A673 (cell line): ENCODE measurements at regions not wholly inside any gene's neighbourhood (a gene's known extent, or its start where the extent isn't known, plus 50 kb on each side); places are given as distances from the start of the nearest gene placed in this dataset.

Experiments used
- BruUV-seq: library from RNA; stranded (reverse); fragments of 400-500 nt; replicated peaks from 2 replicates; lab custom pipeline; 2021; lab: Mats Ljungman, UMichigan
- CTCF ChIA-PET: fragments of 300-600 bp; sonication (Branson Sonifier 250); formaldehyde crosslinking; loops from one replicate; lab custom pipeline; 2022; ENCODE audit warnings: antibody characterized with exemption; lab: Charles Lee
- POLR2A ChIA-PET: fragments of 300-600 bp; sonication (Branson Sonifier 250); formaldehyde crosslinking; loops from one replicate; lab custom pipeline; 2022; ENCODE audit warnings: antibody characterized with exemption; ENCODE audit not compliant: low non-redundant PET; lab: Charles Lee
- DNase-seq: peaks from one replicate; pipeline ENCODE4 v3.0.0-alpha.2; 2015; ENCODE audit warnings: low spot score
- H3K27ac ChIP-seq: fragments of 200-600 bp; sonication (generic); 2 replicates; pipeline ENCODE4 v1.5.1; 2016; ENCODE audit warnings: mixed run types, low read depth, mild to moderate bottlenecking, mixed read lengths, antibody characterized with exemption, low read length; ENCODE audit not compliant: poor library complexity, severe bottlenecking
- H3K27me3 ChIP-seq: fragments of 200-600 bp; sonication (generic); replicated peaks from 2 replicates; pipeline ENCODE4 v1.6.1; 2017; ENCODE audit warnings: mixed run types, low read depth, mild to moderate bottlenecking, mixed read lengths, antibody characterized with exemption, low read length; ENCODE audit not compliant: insufficient read depth, poor library complexity
- H3K36me3 ChIP-seq: fragments of 200-600 bp; sonication (generic); 2 replicates; pipeline ENCODE4 v1.6.1; 2016; ENCODE audit warnings: mixed run types, mild to moderate bottlenecking, mixed read lengths, antibody characterized with exemption, low read length; ENCODE audit not compliant: insufficient read depth, poor library complexity, severe bottlenecking
- H3K4me1 ChIP-seq: fragments of 200-600 bp; sonication (generic); 2 replicates; pipeline ENCODE4 v1.6.1; 2017; ENCODE audit warnings: mixed run types, mild to moderate bottlenecking, mixed read lengths, antibody characterized with exemption, low read length; ENCODE audit not compliant: insufficient read depth, poor library complexity, severe bottlenecking
- H3K4me3 ChIP-seq: fragments of 200-600 bp; sonication (generic); 2 replicates; pipeline ENCODE4 v1.5.1; 2016; ENCODE audit warnings: low read depth, mixed run types, mild to moderate bottlenecking, mixed read lengths, low read length; ENCODE audit not compliant: poor library complexity, severe bottlenecking
- H3K9me3 ChIP-seq: fragments of 200-600 bp; sonication (generic); 2 replicates; pipeline ENCODE4 v1.6.1; 2016; ENCODE audit warnings: mixed run types, low read depth, mild to moderate bottlenecking, mixed read lengths, antibody characterized with exemption, low read length; ENCODE audit not compliant: poor library complexity, severe bottlenecking
- EZH2 ChIP-seq: fragments of 200-600 bp; sonication (generic); IDR thresholded peaks from 2 replicates; pipeline ENCODE4 v1.6.1; 2017; ENCODE audit warnings: borderline replicate concordance, low read depth, mild to moderate bottlenecking, mixed read lengths, antibody characterized with exemption, low read length; ENCODE audit not compliant: poor library complexity, severe bottlenecking
- intact Hi-C: fragments of 100-400 bp; cut with micrococcal nuclease; formaldehyde crosslinking; loops from one replicate; pipeline ENCODE4 v1.10.0; 2022; ENCODE audit not compliant: unreplicated experiment
- TF ChIP-seq, protein P1 (sequence below): fragments of 300-800, 200-600 bp; sonication (generic); conservative IDR thresholded peaks from 2 replicates; pipeline ENCODE4 v1.5.1; 2017; ENCODE audit warnings: low read depth, mild to moderate bottlenecking, antibody characterized with exemption, low read length, moderate library complexity, mixed read lengths

GRCh38 chr7:26995666-26996065, 100.1 kb downstream of the HOXA1 start:
- BruUV-seq: no TSS peak
- intact Hi-C loops: no loop called here
- TF ChIP-seq, protein P1, sequence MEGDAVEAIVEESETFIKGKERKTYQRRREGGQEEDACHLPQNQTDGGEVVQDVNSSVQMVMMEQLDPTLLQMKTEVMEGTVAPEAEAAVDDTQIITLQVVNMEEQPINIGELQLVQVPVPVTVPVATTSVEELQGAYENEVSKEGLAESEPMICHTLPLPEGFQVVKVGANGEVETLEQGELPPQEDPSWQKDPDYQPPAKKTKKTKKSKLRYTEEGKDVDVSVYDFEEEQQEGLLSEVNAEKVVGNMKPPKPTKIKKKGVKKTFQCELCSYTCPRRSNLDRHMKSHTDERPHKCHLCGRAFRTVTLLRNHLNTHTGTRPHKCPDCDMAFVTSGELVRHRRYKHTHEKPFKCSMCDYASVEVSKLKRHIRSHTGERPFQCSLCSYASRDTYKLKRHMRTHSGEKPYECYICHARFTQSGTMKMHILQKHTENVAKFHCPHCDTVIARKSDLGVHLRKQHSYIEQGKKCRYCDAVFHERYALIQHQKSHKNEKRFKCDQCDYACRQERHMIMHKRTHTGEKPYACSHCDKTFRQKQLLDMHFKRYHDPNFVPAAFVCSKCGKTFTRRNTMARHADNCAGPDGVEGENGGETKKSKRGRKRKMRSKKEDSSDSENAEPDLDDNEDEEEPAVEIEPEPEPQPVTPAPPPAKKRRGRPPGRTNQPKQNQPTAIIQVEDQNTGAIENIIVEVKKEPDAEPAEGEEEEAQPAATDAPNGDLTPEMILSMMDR: no peak
- TF ChIP-seq EZH2: no peak
- no peak overlapping the region for H3K27ac ChIP-seq
- H3K4me3 ChIP-seq: no peak overlapping the region
- H3K9me3 ChIP-seq: no peaks in the 10 kb centered on the region
- H3K4me1 ChIP-seq: no peaks in the 10 kb centered on the region
- POLR2A ChIA-PET: no interaction called here
- CTCF ChIA-PET: no interaction called here
- DNase-seq: no peak
- peaks cover 5% of the 10 kb centered on the region for H3K27me3 ChIP-seq
- no peaks in the 10 kb centered on the region for H3K36me3 ChIP-seq

GRCh38 chr7:26993816-26994810, 101.7 kb downstream of the HOXA1 start:
- ChIA-PET POLR2A (no interaction called here), CTCF (no interaction called here)
- Histone ChIP-seq H3K27ac (no peak overlapping the region), H3K27me3 (peaks cover 5% of the 10 kb centered on the region), H3K9me3 (no peaks in the 10 kb centered on the region), H3K4me1 (no peaks in the 10 kb centered on the region), H3K4me3 (no peak overlapping the region), H3K36me3 (no peaks in the 10 kb centered on the region)
- TF ChIP-seq EZH2: no peak
- TF ChIP-seq, protein P1: no peak
- no TSS peak for BruUV-seq
- intact Hi-C loops: no loop called here
- DNase-seq: no peak

- Histone ChIP-seq H3K4me1 (no peaks in the 10 kb centered on the region), H3K36me3 (no peaks in the 10 kb centered on the region), H3K27ac (no peak overlapping the region), H3K9me3 (no peaks in the 10 kb centered on the region), H3K4me3 (no peak overlapping the region), H3K27me3 (peaks cover 8% of the 10 kb centered on the region)
- ChIA-PET CTCF (no interaction called here), POLR2A (no interaction called here)
- TF ChIP-seq EZH2: no peak
- TF ChIP-seq, protein P1: no peak
- DNase-seq: no peak
- BruUV-seq: no TSS peak
- intact Hi-C loops: no loop called here
Observed at GRCh38 chr7:26992670-26993069, 103.1 kb downstream of the HOXA1 start.
